A673 (cell line): ENCODE measurements at regions not wholly inside any gene's neighbourhood (a gene's known extent, or its start where the extent isn't known, plus 50 kb on each side); places are given as distances from the start of the nearest gene placed in this dataset.

ENCODE experiments used
- BruUV-seq: library from RNA; stranded (reverse); fragments of 400-500 nt; replicated peaks from 2 replicates; lab custom pipeline; 2021; lab: Mats Ljungman, UMichigan
- CTCF ChIA-PET: fragments of 300-600 bp; sonication (Branson Sonifier 250); formaldehyde crosslinking; loops from one replicate; lab custom pipeline; 2022; ENCODE audit warnings: antibody characterized with exemption; lab: Charles Lee
- POLR2A ChIA-PET: fragments of 300-600 bp; sonication (Branson Sonifier 250); formaldehyde crosslinking; loops from one replicate; lab custom pipeline; 2022; ENCODE audit warnings: antibody characterized with exemption; ENCODE audit not compliant: low non-redundant PET; lab: Charles Lee
- DNase-seq: peaks from one replicate; pipeline ENCODE4 v3.0.0-alpha.2; 2015; ENCODE audit warnings: low spot score
- H3K27ac ChIP-seq: fragments of 200-600 bp; sonication (generic); 2 replicates; pipeline ENCODE4 v1.5.1; 2016; ENCODE audit warnings: mixed run types, low read depth, mild to moderate bottlenecking, mixed read lengths, antibody characterized with exemption, low read length; ENCODE audit not compliant: poor library complexity, severe bottlenecking
- H3K27me3 ChIP-seq: fragments of 200-600 bp; sonication (generic); replicated peaks from 2 replicates; pipeline ENCODE4 v1.6.1; 2017; ENCODE audit warnings: mixed run types, low read depth, mild to moderate bottlenecking, mixed read lengths, antibody characterized with exemption, low read length; ENCODE audit not compliant: insufficient read depth, poor library complexity
- H3K36me3 ChIP-seq: fragments of 200-600 bp; sonication (generic); 2 replicates; pipeline ENCODE4 v1.6.1; 2016; ENCODE audit warnings: mixed run types, mild to moderate bottlenecking, mixed read lengths, antibody characterized with exemption, low read length; ENCODE audit not compliant: insufficient read depth, poor library complexity, severe bottlenecking
- H3K4me1 ChIP-seq: fragments of 200-600 bp; sonication (generic); 2 replicates; pipeline ENCODE4 v1.6.1; 2017; ENCODE audit warnings: mixed run types, mild to moderate bottlenecking, mixed read lengths, antibody characterized with exemption, low read length; ENCODE audit not compliant: insufficient read depth, poor library complexity, severe bottlenecking
- H3K4me3 ChIP-seq: fragments of 200-600 bp; sonication (generic); 2 replicates; pipeline ENCODE4 v1.5.1; 2016; ENCODE audit warnings: low read depth, mixed run types, mild to moderate bottlenecking, mixed read lengths, low read length; ENCODE audit not compliant: poor library complexity, severe bottlenecking
- H3K9me3 ChIP-seq: fragments of 200-600 bp; sonication (generic); 2 replicates; pipeline ENCODE4 v1.6.1; 2016; ENCODE audit warnings: mixed run types, low read depth, mild to moderate bottlenecking, mixed read lengths, antibody characterized with exemption, low read length; ENCODE audit not compliant: poor library complexity, severe bottlenecking
- EZH2 ChIP-seq: fragments of 200-600 bp; sonication (generic); IDR thresholded peaks from 2 replicates; pipeline ENCODE4 v1.6.1; 2017; ENCODE audit warnings: borderline replicate concordance, low read depth, mild to moderate bottlenecking, mixed read lengths, antibody characterized with exemption, low read length; ENCODE audit not compliant: poor library complexity, severe bottlenecking
- intact Hi-C: fragments of 100-400 bp; cut with micrococcal nuclease; formaldehyde crosslinking; loops from one replicate; pipeline ENCODE4 v1.10.0; 2022; ENCODE audit not compliant: unreplicated experiment
- TF ChIP-seq, protein P1 (sequence below): fragments of 300-800, 200-600 bp; sonication (generic); conservative IDR thresholded peaks from 2 replicates; pipeline ENCODE4 v1.5.1; 2017; ENCODE audit warnings: low read depth, mild to moderate bottlenecking, antibody characterized with exemption, low read length, moderate library complexity, mixed read lengths

DNA sequence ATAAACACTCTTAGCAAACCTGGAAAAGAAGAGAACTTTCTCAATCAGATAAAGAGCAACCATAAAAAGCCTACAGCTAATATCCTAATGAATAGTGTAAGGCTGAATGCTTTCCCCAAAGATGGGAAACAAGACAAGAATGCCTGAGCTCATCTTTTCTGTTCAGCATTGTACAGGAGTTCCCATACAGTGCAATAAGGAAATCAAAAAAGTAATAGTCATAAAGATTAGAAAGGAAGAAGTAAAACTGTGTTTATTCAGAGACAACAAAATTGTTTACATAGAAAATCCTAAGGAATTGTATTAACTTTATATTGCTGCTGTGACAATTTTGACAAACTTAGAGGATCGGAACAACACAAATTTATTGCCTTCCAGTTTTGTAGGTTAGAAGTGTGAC is 330.7 kb upstream of the SLC24A2 start:
- no peak for DNase-seq
- Histone ChIP-seq H3K27me3 (no peaks in the 10 kb centered on the region), H3K4me3 (no peak overlapping the region), H3K27ac (no peak overlapping the region), H3K9me3 (no peaks in the 10 kb centered on the region), H3K36me3 (no peaks in the 10 kb centered on the region), H3K4me1 (no peaks in the 10 kb centered on the region)
- ChIA-PET POLR2A (no interaction called here), CTCF (no interaction called here)
- BruUV-seq, result no TSS peak
- intact Hi-C loops, result no loop called here
- TF ChIP-seq EZH2, result no peak
- TF ChIP-seq, protein P1, sequence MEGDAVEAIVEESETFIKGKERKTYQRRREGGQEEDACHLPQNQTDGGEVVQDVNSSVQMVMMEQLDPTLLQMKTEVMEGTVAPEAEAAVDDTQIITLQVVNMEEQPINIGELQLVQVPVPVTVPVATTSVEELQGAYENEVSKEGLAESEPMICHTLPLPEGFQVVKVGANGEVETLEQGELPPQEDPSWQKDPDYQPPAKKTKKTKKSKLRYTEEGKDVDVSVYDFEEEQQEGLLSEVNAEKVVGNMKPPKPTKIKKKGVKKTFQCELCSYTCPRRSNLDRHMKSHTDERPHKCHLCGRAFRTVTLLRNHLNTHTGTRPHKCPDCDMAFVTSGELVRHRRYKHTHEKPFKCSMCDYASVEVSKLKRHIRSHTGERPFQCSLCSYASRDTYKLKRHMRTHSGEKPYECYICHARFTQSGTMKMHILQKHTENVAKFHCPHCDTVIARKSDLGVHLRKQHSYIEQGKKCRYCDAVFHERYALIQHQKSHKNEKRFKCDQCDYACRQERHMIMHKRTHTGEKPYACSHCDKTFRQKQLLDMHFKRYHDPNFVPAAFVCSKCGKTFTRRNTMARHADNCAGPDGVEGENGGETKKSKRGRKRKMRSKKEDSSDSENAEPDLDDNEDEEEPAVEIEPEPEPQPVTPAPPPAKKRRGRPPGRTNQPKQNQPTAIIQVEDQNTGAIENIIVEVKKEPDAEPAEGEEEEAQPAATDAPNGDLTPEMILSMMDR, result no peak

- ChIA-PET CTCF (no interaction called here), POLR2A (no interaction called here)
- Histone ChIP-seq H3K9me3 (no peaks in the 10 kb centered on the region), H3K27me3 (no peaks in the 10 kb centered on the region), H3K4me3 (no peak overlapping the region), H3K4me1 (no peaks in the 10 kb centered on the region), H3K36me3 (no peaks in the 10 kb centered on the region), H3K27ac (no peak overlapping the region)
- intact Hi-C loops, result no loop called here
- no peak for DNase-seq
- TF ChIP-seq, protein P1, result no peak
- TF ChIP-seq EZH2, result no peak
- no TSS peak for BruUV-seq
Measured at GRCh38 chr9:20117986-20118385, 329.1 kb upstream of the SLC24A2 start.

DNA sequence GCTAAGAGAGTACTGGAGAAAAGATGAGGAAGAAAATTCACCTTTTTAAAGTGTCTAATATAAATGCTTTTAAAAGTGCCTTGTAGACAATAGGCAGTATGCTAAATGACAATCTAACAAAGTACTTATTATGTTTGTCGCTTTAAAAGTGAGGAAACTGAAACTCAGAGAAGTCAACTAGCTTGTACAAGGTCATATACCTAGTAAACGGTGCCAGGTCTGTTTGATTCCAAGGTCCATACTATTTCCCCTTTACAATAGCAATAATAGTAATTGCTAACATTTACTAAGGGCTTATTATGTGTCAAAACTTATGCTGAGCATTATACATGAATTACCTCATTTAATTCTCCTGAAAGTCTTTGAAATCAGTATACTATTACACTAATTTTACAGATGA is 328.6 kb upstream of the SLC24A2 start:
- DNase-seq, result no peak
- intact Hi-C loops, result no loop called here
- H3K27ac ChIP-seq, result no peak overlapping the region
- ChIA-PET POLR2A (no interaction called here), CTCF (no interaction called here)
- TF ChIP-seq, protein P1, result no peak
- no peak for TF ChIP-seq EZH2
- no peaks in the 10 kb centered on the region for H3K4me1 ChIP-seq
- no TSS peak for BruUV-seq
- no peaks in the 10 kb centered on the region for H3K36me3 ChIP-seq
- H3K4me3 ChIP-seq, result no peak overlapping the region
- no peaks in the 10 kb centered on the region for H3K9me3 ChIP-seq
- no peaks in the 10 kb centered on the region for H3K27me3 ChIP-seq
